IPS-15b (cell line): ENCODE measurements at regions not wholly inside any gene's neighbourhood (a gene's known extent, or its start where the extent isn't known, plus 50 kb on each side); places are given as distances from the start of the nearest gene placed in this dataset.
"Not testable (repeated sequence)": the region's sequence is repeated elsewhere in the genome, so short reads cannot be mapped to it uniquely, and the experiment has no call there.

Experiments used
- H3K27me3 ChIP-seq: one replicate; pipeline ENCODE4 v1.6.1; 2013; ENCODE audit warnings: low read length; ENCODE audit not compliant: control insufficient read depth, insufficient read depth
- H3K36me3 ChIP-seq: one replicate; pipeline ENCODE4 v1.6.1; 2013; ENCODE audit warnings: low read length; ENCODE audit not compliant: control insufficient read depth, insufficient read depth
- H3K4me1 ChIP-seq: one replicate; pipeline ENCODE4 v1.6.1; 2013; ENCODE audit warnings: mild to moderate bottlenecking, low read length; ENCODE audit not compliant: control insufficient read depth, insufficient read depth
- H3K4me3 ChIP-seq: one replicate; pipeline ENCODE4 v1.5.1; 2013; ENCODE audit warnings: low read depth, low read length
- H3K9ac ChIP-seq: one replicate; pipeline ENCODE4 v1.6.1; 2013; ENCODE audit warnings: low read depth, mild to moderate bottlenecking, low read length
- H3K9me3 ChIP-seq: one replicate; pipeline ENCODE4 v1.6.1; 2013; ENCODE audit warnings: mild to moderate bottlenecking, low read length; ENCODE audit not compliant: control insufficient read depth, insufficient read depth

- not testable (repeated sequence) for H3K27me3 ChIP-seq, H3K4me1 ChIP-seq, H3K4me3 ChIP-seq, H3K9ac ChIP-seq, H3K9me3 ChIP-seq, H3K36me3 ChIP-seq
These were observed 85.1 kb upstream of the MAP4 start for GRCh38 chr3:48101301-48101650.

- Histone ChIP-seq H3K36me3 (no peaks in the 10 kb centered on the region), H3K4me3 (no peak overlapping the region), H3K27me3 (no peaks in the 10 kb centered on the region), H3K9ac (no peak overlapping the region), H3K9me3 (no peaks in the 10 kb centered on the region), H3K4me1 (no peaks in the 10 kb centered on the region)
These were observed 76.1 kb upstream of the MAP4 start for GRCh38 chr3:48092270-48092669.

- Histone ChIP-seq H3K4me3 (no peak overlapping the region), H3K27me3 (no peaks in the 10 kb centered on the region), H3K36me3 (peaks cover under 1% of the 10 kb centered on the region), H3K4me1 (peaks cover 4% of the 10 kb centered on the region), H3K9ac (no peak overlapping the region), H3K9me3 (no peaks in the 10 kb centered on the region)
These were observed 74.1 kb upstream of the MAP4 start for GRCh38 chr3:48090166-48090939.

GRCh38 chr3:48088749-48089466, 72.7 kb upstream of the MAP4 start:
- Histone ChIP-seq H3K4me3 (peak overlapping the region; percentile 70), H3K9me3 (no peaks in the 10 kb centered on the region), H3K36me3 (peaks cover 3% of the 10 kb centered on the region), H3K9ac (peak overlapping the region; percentile 87), H3K4me1 (peaks cover 4% of the 10 kb centered on the region), H3K27me3 (no peaks in the 10 kb centered on the region)

GRCh38 chr3:48088056-48088748, 72.0 kb upstream of the MAP4 start:
- peaks cover 4% of the 10 kb centered on the region for H3K4me1 ChIP-seq
- peaks cover 3% of the 10 kb centered on the region for H3K36me3 ChIP-seq
- H3K9ac ChIP-seq = peak overlapping the region; percentile 75

GRCh38 chr3:48086705-48087104, 70.5 kb upstream of the MAP4 start:
- no peaks in the 10 kb centered on the region for H3K27me3 ChIP-seq
- H3K9me3 ChIP-seq = no peaks in the 10 kb centered on the region
- peaks cover 4% of the 10 kb centered on the region for H3K4me1 ChIP-seq
- H3K9ac ChIP-seq = peak overlapping the region; percentile 27
- H3K36me3 ChIP-seq = peaks cover 3% of the 10 kb centered on the region
- H3K4me3 ChIP-seq = peak overlapping the region; percentile 70

More at GRCh38 chr3:48088056-48088748, 72.0 kb upstream of the MAP4 start:
- Histone ChIP-seq H3K4me3 (peak overlapping the region; percentile 70), H3K9me3 (no peaks in the 10 kb centered on the region), H3K27me3 (no peaks in the 10 kb centered on the region)

- no peaks in the 10 kb centered on the region for H3K9me3 ChIP-seq
- no peaks in the 10 kb centered on the region for H3K27me3 ChIP-seq
- peaks cover 3% of the 10 kb centered on the region for H3K36me3 ChIP-seq
- H3K9ac ChIP-seq = no peak overlapping the region
- H3K4me3 ChIP-seq = no peak overlapping the region
- peaks cover 4% of the 10 kb centered on the region for H3K4me1 ChIP-seq
These were observed 68.7 kb upstream of the MAP4 start for GRCh38 chr3:48084929-48085328.

- H3K9me3 ChIP-seq = no peaks in the 10 kb centered on the region
- H3K4me3 ChIP-seq = no peak overlapping the region
- H3K36me3 ChIP-seq = peaks cover 3% of the 10 kb centered on the region
- peaks cover 4% of the 10 kb centered on the region for H3K4me1 ChIP-seq
- no peaks in the 10 kb centered on the region for H3K27me3 ChIP-seq
- H3K9ac ChIP-seq = no peak overlapping the region
These were observed 68.0 kb upstream of the MAP4 start for GRCh38 chr3:48084170-48084569.

GRCh38 chr3:48082580-48083184, 66.5 kb upstream of the MAP4 start:
- Histone ChIP-seq H3K4me3 (no peak overlapping the region), H3K9me3 (no peaks in the 10 kb centered on the region), H3K27me3 (no peaks in the 10 kb centered on the region), H3K36me3 (peaks cover 3% of the 10 kb centered on the region), H3K9ac (no peak overlapping the region), H3K4me1 (peaks cover 5% of the 10 kb centered on the region)

GRCh38 chr3:48077815-48078214, 61.6 kb upstream of the MAP4 start:
- Histone ChIP-seq H3K4me3 (no peak overlapping the region), H3K27me3 (no peaks in the 10 kb centered on the region), H3K4me1 (peaks cover 2% of the 10 kb centered on the region), H3K9me3 (no peaks in the 10 kb centered on the region), H3K36me3 (no peaks in the 10 kb centered on the region), H3K9ac (no peak overlapping the region)

- H3K27me3 ChIP-seq = no peaks in the 10 kb centered on the region
- H3K9me3 ChIP-seq = no peaks in the 10 kb centered on the region
- no peak overlapping the region for H3K9ac ChIP-seq
- H3K4me1 ChIP-seq = no peaks in the 10 kb centered on the region
- H3K4me3 ChIP-seq = no peak overlapping the region
- no peaks in the 10 kb centered on the region for H3K36me3 ChIP-seq
These were observed 53.8 kb upstream of the MAP4 start for GRCh38 chr3:48070030-48070429.
